HEK293T (cell line): ENCODE measurements at regions not wholly inside any gene's neighbourhood (a gene's known extent, or its start where the extent isn't known, plus 50 kb on each side); places are given as distances from the start of the nearest gene placed in this dataset.

ENCODE experiments used
- CTCF ChIA-PET: fragments of 350-600 bp; formaldehyde crosslinking; extraction: SDS; loops from one replicate; lab custom pipeline; 2021; ENCODE audit warnings: antibody characterized with exemption, inconsistent platforms; lab: Yijun Ruan, JAX
- POLR2A ChIA-PET: fragments of 350-600 bp; formaldehyde crosslinking; extraction: SDS; loops from one replicate; lab custom pipeline; 2020; ENCODE audit warnings: antibody characterized with exemption, inconsistent platforms; lab: Yijun Ruan, JAX
- DNase-seq: peaks from one replicate; pipeline ENCODE4 v3.0.0; 2012; ENCODE audit warnings: mixed read lengths; ENCODE audit errors: extremely low spot score
- ARNT ChIP-seq: fragments of 450-650 bp; IDR thresholded peaks from 2 replicates; pipeline ENCODE4 v1.6.1; 2017; ENCODE audit warnings: mild to moderate bottlenecking
- BHLHE40 ChIP-seq: fragments of 450-650 bp; IDR thresholded peaks from 2 replicates; pipeline ENCODE4 v1.6.1; 2016; ENCODE audit warnings: mild to moderate bottlenecking, moderate library complexity, borderline replicate concordance
- CTBP1 ChIP-seq: fragments of 450-650 bp; IDR thresholded peaks from 2 replicates; pipeline ENCODE4 v1.6.1; 2016; ENCODE audit warnings: borderline replicate concordance
- ELF4 ChIP-seq: fragments of 450-650 bp; IDR thresholded peaks from 2 replicates; pipeline ENCODE4 v1.6.1; 2017; ENCODE audit warnings: antibody characterized with exemption
- FOXA1 ChIP-seq: fragments of 450-650 bp; IDR thresholded peaks from 2 replicates; pipeline ENCODE4 v1.6.1; 2016; ENCODE audit warnings: mild to moderate bottlenecking
- FOXK2 ChIP-seq: fragments of 450-650 bp; IDR thresholded peaks from 2 replicates; pipeline ENCODE4 v1.6.1; 2016; ENCODE audit warnings: mild to moderate bottlenecking
- FOXM1 ChIP-seq: fragments of 450-650 bp; IDR thresholded peaks from 2 replicates; pipeline ENCODE4 v1.6.1; 2017; ENCODE audit warnings: mild to moderate bottlenecking, borderline replicate concordance
- HDGF ChIP-seq: fragments of 450-650 bp; IDR thresholded peaks from 2 replicates; pipeline ENCODE4 v1.6.1; 2017; ENCODE audit warnings: antibody characterized with exemption, borderline replicate concordance
- L3MBTL2 ChIP-seq: fragments of 450-650 bp; conservative IDR thresholded peaks from 2 replicates; pipeline ENCODE4 v1.6.1; 2016; ENCODE audit warnings: mild to moderate bottlenecking
- LEF1 ChIP-seq: fragments of 450-650 bp; IDR thresholded peaks from 2 replicates; pipeline ENCODE4 v1.6.1; 2017; ENCODE audit warnings: mild to moderate bottlenecking, borderline replicate concordance
- NFRKB ChIP-seq: fragments of 450-650 bp; IDR thresholded peaks from 2 replicates; pipeline ENCODE4 v1.6.1; 2016; ENCODE audit warnings: mild to moderate bottlenecking, moderate library complexity
- PKNOX1 ChIP-seq: fragments of 450-650 bp; IDR thresholded peaks from 2 replicates; pipeline ENCODE4 v1.6.1; 2016
- SP1 ChIP-seq: fragments of 450-650 bp; IDR thresholded peaks from 2 replicates; pipeline ENCODE4 v1.6.1; 2017
- SUZ12 ChIP-seq: fragments of 450-650 bp; IDR thresholded peaks from 2 replicates; pipeline ENCODE4 v1.6.1; 2016; ENCODE audit warnings: mild to moderate bottlenecking
- TARDBP ChIP-seq: fragments of 450-650 bp; IDR thresholded peaks from 2 replicates; pipeline ENCODE4 v1.6.1; 2016
- ZNF384 ChIP-seq: fragments of 450-650 bp; IDR thresholded peaks from 2 replicates; pipeline ENCODE4 v1.6.1; 2016

DNA sequence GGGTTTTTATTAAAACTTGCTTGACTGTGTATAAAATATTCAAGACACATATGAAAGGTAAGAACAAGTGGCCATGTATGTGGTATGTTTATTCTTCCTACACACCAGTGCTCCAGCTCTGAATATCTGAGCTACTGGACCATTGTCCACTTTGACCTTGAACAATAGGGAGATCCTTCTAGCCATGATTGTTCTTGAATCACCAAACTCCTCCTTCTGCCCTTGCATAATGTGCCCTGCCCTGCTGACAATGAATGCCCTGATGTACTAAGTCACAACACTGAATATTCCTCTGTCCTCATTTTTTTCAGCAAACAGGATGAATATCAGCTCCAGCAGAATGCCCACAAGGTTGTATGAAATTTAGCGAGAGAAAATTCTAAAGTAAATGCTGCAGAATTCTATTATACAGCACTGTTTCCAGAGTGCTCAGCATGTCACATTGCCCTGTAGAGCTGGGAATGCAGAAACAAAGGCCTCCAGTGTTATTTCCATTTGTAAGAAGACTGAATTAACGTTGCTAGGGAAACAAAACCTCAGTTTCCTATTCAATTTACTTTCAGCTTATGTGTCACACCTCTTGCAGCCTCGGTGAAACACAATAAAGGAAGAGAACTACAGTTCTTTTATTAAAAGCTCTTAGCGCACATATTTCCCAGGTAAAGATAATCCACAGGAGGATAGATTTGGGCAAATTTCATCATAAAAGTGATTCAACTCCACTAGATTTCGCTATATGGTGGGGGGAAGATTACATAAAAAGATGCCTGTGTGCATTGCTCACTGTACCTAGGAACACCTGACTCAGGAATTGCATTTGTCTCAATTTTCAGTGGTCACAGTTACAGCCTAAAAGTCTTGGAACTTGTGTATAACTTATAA, 187.4 kb upstream of the ATP1B1 start:
- ChIA-PET POLR2A (no interaction called here), CTCF (no interaction called here)
- no peak for DNase-seq
- TF ChIP-seq NFRKB (no peak), ARNT (no peak), ELF4 (no peak), SUZ12 (no peak), ZNF384 (no peak), CTBP1 (no peak), SP1 (no peak), TARDBP (no peak), BHLHE40 (no peak), FOXK2 (no peak), FOXA1 (no peak), LEF1 (no peak), L3MBTL2 (no peak), FOXM1 (no peak), HDGF (no peak)

GRCh38 chr1:168920456-168921094, 185.9 kb upstream of the ATP1B1 start:
- TF ChIP-seq ARNT, result no peak
- TF ChIP-seq PKNOX1, result no peak
- ChIA-PET CTCF (no interaction called here), POLR2A (no interaction called here)
- DNase-seq, result no peak

GRCh38 chr1:168921629-168922028, 184.9 kb upstream of the ATP1B1 start:
- TF ChIP-seq LEF1, result no peak
- TF ChIP-seq BHLHE40, result no peak
- TF ChIP-seq CTBP1, result no peak
- no peak for TF ChIP-seq ARNT
- no peak for TF ChIP-seq NFRKB
- TF ChIP-seq PKNOX1, result no peak
- no peak for TF ChIP-seq ZNF384
- no peak for TF ChIP-seq ELF4
- no peak for TF ChIP-seq SUZ12
- TF ChIP-seq FOXA1, result no peak
- no peak for TF ChIP-seq L3MBTL2
- TF ChIP-seq HDGF, result no peak
- no peak for TF ChIP-seq SP1
- TF ChIP-seq TARDBP, result no peak
- no peak for TF ChIP-seq FOXM1
- TF ChIP-seq FOXK2, result no peak
- ChIA-PET CTCF (no interaction called here), POLR2A (no interaction called here)
- DNase-seq, result no peak

DNA sequence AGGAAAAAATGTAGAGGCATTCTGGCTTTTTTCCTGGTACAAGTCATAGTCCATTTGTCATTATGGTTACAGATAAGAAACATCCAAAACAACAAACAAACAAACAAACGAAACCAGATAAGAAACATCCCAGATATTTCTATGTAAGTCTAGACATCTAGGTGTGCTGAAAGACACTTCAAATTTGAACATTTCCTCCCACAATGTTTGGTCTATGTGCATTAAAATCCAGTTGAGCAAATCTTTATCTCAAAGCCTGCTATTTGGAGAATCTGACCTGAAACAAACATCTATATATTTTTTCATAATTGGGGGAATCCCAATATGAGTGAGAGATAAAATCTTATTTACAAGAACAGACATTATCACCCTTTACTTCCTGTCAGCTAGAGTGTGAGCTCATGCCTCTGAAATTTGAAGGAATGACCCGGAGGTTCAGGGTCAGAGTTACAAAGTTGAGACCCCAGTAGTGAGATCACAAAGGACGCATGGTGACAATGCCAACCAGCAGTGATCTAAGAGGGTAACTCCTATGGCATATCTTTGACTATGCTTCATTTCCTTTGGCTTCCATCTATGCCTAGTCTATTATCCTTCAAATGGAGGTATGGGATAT, 182.9 kb upstream of the ATP1B1 start:
- DNase-seq, result no peak
- POLR2A ChIA-PET, result no interaction called here
- CTCF ChIA-PET, result no interaction called here

DNA sequence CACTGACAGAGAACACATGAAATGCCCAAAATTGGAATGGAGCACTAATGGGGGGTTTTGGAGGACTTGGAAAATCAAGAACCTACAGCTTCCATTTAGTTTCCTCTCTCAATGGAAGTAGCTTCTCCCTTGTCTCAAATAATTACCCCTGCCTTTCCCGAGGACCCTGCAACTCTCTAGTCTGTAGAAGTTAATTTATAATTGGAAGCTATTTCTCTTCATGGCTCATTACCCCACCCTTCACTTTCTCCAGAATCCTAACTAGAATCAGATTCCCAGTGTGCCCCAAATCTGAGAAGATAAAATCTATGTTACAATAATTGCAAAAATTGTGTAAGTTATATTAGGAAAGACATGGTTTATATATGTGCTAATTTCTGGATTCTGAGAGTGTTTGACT, 181.5 kb upstream of the ATP1B1 start:
- ChIA-PET POLR2A (no interaction called here), CTCF (no interaction called here)

More for the DNA sequence above, 182.9 kb upstream of the ATP1B1 start:
- TF ChIP-seq BHLHE40 (no peak), PKNOX1 (no peak), FOXK2 (no peak), SP1 (no peak), ZNF384 (no peak), L3MBTL2 (no peak), HDGF (no peak), ELF4 (no peak), FOXM1 (no peak), TARDBP (no peak), FOXA1 (no peak), LEF1 (no peak)

DNA sequence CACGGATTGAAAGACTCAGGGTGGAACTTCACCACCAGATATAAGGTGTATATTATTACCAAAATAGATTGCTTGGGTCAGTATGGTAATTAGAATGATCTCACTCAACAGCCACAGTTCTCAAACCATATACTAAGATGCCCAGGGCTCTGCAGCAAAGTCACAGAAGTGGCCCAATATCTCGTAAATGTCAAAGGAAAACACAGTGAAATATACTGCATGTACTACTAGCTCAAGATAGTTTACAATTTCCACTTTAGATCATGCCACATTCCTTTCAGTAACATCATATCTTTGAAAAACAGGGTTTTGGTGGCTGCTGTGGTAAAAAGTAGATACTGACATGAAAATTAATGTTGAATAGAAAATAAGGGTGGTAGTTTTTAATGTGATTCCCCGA, 180.3 kb upstream of the ATP1B1 start:
- no peak for TF ChIP-seq BHLHE40
- TF ChIP-seq ARNT, result no peak
- peak; percentile 61; the same call in 1 of the 2 replicates for TF ChIP-seq PKNOX1
- TF ChIP-seq FOXK2, result no peak
- TF ChIP-seq CTBP1, result 0 out of 2 replicates have a peak, but pooled peaks have one; percentile 26
- ChIA-PET POLR2A (no interaction called here), CTCF (no interaction called here)
- DNase-seq, result no peak

More for the DNA sequence above, 181.5 kb upstream of the ATP1B1 start:
- TF ChIP-seq FOXK2 (no peak), FOXA1 (no peak), LEF1 (no peak), L3MBTL2 (no peak), TARDBP (no peak), ZNF384 (no peak), HDGF (no peak), CTBP1 (no peak)
- DNase-seq, result no peak
